GM23338 (cell line): ENCODE measurements at regions not wholly inside any gene's neighbourhood (a gene's known extent, or its start where the extent isn't known, plus 50 kb on each side); places are given as distances from the start of the nearest gene placed in this dataset.

ENCODE experiments used
- ATAC-seq: fragments of 200-7000 bp; cut with Tn5 transposase; 3 replicates; pipeline ENCODE4 v1.9.1; 2020
- DNase-seq: peaks from one replicate; pipeline ENCODE4 v3.0.0-alpha.2; 2015; ENCODE audit warnings: low spot score
- H2AFZ ChIP-seq: fragments of 200-600 bp; sonication (generic); 2 replicates; pipeline ENCODE4 v1.8.0; 2016; ENCODE audit warnings: antibody characterized with exemption, mild to moderate bottlenecking, moderate library complexity
- H3F3A ChIP-seq: fragments of 200-600 bp; sonication (generic); replicated peaks from 2 replicates; pipeline ENCODE4 v1.8.0; 2017; ENCODE audit warnings: antibody characterized with exemption, mixed run types, low read depth
- H3K27ac ChIP-seq: fragments of 200-600 bp; sonication (generic); 2 replicates; pipeline ENCODE4 v1.6.1; 2016; ENCODE audit warnings: low read depth
- H3K27me3 ChIP-seq: fragments of 200-600 bp; sonication (generic); 2 replicates; pipeline ENCODE4 v1.8.0; 2016; ENCODE audit warnings: mild to moderate bottlenecking, mixed run types, moderate library complexity; ENCODE audit not compliant: insufficient read depth
- H3K36me3 ChIP-seq: fragments of 200-600 bp; sonication (generic); 2 replicates; pipeline ENCODE4 v1.8.0; 2016; ENCODE audit warnings: mild to moderate bottlenecking; ENCODE audit not compliant: insufficient read depth
- H3K4me1 ChIP-seq: fragments of 200-600 bp; sonication (generic); 2 replicates; pipeline ENCODE4 v1.8.0; 2016; ENCODE audit warnings: mild to moderate bottlenecking, moderate library complexity; ENCODE audit not compliant: insufficient read depth
- H3K4me2 ChIP-seq: fragments of 200-600 bp; sonication (generic); 2 replicates; pipeline ENCODE4 v1.7.1; 2017; ENCODE audit warnings: mixed run types
- H3K4me3 ChIP-seq: fragments of 200-600 bp; sonication (generic); 2 replicates; pipeline ENCODE4 v1.6.1; 2016; ENCODE audit warnings: mixed run types
- H3K79me2 ChIP-seq: fragments of 200-600 bp; sonication (generic); replicated peaks from 2 replicates; pipeline ENCODE4 v1.8.0; 2017; ENCODE audit warnings: mild to moderate bottlenecking; ENCODE audit not compliant: insufficient read depth
- H3K9me2 ChIP-seq: fragments of 200-600 bp; sonication (generic); 2 replicates; pipeline ENCODE4 v1.8.0; 2017; ENCODE audit not compliant: insufficient read depth
- H4K20me1 ChIP-seq: fragments of 200-600 bp; sonication (generic); replicated peaks from 2 replicates; pipeline ENCODE4 v1.8.0; 2017; ENCODE audit warnings: mild to moderate bottlenecking; ENCODE audit not compliant: insufficient read depth
- H3K27ac Mint-ChIP-seq: 2 replicates; pipeline ENCODE4 v1.8.0; 2020; ENCODE audit warnings: inconsistent platforms, mild to moderate bottlenecking, moderate library complexity, mixed read lengths
- H3K27me3 Mint-ChIP-seq: 3 replicates; pipeline ENCODE4 v1.8.0; 2022; ENCODE audit warnings: low read depth, mild to moderate bottlenecking, moderate library complexity, mixed read lengths, inconsistent platforms; ENCODE audit not compliant: insufficient read depth, poor library complexity
- H3K36me3 Mint-ChIP-seq: 3 replicates; pipeline ENCODE4 v1.8.0; 2021; ENCODE audit warnings: low read depth, mild to moderate bottlenecking, inconsistent platforms, moderate library complexity, mixed read lengths
- H3K4me1 Mint-ChIP-seq: 3 replicates; pipeline ENCODE4 v1.8.0; 2020; ENCODE audit warnings: mild to moderate bottlenecking, inconsistent platforms, mixed read lengths
- H3K4me3 Mint-ChIP-seq: 3 replicates; pipeline ENCODE4 v1.8.0; 2021; ENCODE audit warnings: moderate library complexity, mild to moderate bottlenecking, inconsistent platforms, mixed read lengths
- H3K9me3 Mint-ChIP-seq: 3 replicates; pipeline ENCODE4 v1.8.0; 2020; ENCODE audit warnings: moderate library complexity, mild to moderate bottlenecking, inconsistent platforms, mixed read lengths
- CREB1 ChIP-seq: fragments of 250-450 bp; sonication (Bioruptor Pico); IDR thresholded peaks from 2 replicates; pipeline ENCODE4 v1.5.0; 2020; ENCODE audit warnings: low read depth, mild to moderate bottlenecking, moderate library complexity
- EZH2 ChIP-seq: fragments of 200-600 bp; sonication (generic); IDR thresholded peaks from one replicate; pipeline ENCODE4 v1.8.0; 2017; ENCODE audit warnings: antibody characterized with exemption, mild to moderate bottlenecking, low read depth; ENCODE audit not compliant: unreplicated experiment
- EZH2phosphoT487 ChIP-seq: fragments of 200-600 bp; sonication (generic); IDR thresholded peaks from one replicate; pipeline ENCODE4 v1.8.1; 2018; ENCODE audit warnings: antibody characterized with exemption; ENCODE audit not compliant: unreplicated experiment
- JUNB ChIP-seq: IDR thresholded peaks from one replicate; pipeline ENCODE4 v1.6.1; 2016; ENCODE audit warnings: antibody characterized with exemption; ENCODE audit not compliant: unreplicated experiment
- REST ChIP-seq: IDR thresholded peaks from one replicate; pipeline ENCODE4 v1.6.1; 2018; ENCODE audit warnings: antibody characterized with exemption; ENCODE audit not compliant: unreplicated experiment
- STAT1 ChIP-seq: IDR thresholded peaks from one replicate; pipeline ENCODE4 v1.6.1; 2016; ENCODE audit warnings: antibody characterized with exemption; ENCODE audit not compliant: unreplicated experiment
- ZNF331 ChIP-seq: fragments of 250-450 bp; sonication (Bioruptor Pico); IDR thresholded peaks from 2 replicates; pipeline ENCODE4 v1.5.0; 2020; ENCODE audit warnings: low read depth, mild to moderate bottlenecking, moderate library complexity
- TF ChIP-seq, protein P1 (sequence below): fragments of 250-450 bp; sonication (Bioruptor Pico); IDR thresholded peaks from 2 replicates; pipeline ENCODE4 v1.5.0; 2020; ENCODE audit warnings: mild to moderate bottlenecking, moderate library complexity

DNA sequence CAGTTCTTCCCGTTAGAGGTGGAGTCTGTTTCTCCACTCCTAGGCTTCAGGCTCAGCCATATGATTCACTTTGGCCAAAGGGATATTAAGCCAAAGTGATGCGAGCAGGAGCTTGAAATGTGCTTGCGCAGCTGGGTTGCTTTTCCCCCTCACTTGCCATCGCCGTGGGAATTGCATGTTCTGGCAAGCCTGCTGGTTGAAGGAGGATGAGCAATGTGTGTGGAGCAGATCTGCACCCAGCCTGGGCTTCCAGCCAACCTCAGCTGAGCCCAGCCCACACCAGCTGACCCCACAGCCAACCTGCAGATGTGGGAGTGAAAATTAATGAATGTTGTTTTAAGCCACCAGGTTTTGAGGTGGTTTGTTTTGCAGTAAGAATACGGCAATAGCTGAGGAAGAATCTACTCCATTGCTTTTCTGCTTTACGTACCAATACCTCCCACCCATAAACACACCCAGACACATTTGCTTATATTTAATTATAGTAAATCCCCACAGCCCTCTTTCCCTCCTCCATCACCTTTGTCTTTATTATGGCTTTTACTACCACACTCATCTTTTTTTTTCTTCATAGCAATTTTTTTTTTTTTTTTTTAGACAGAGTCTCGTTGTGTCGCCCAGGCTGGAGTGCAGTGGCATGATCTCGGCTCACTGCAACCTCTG, 132.8 kb upstream of the FUNDC1 start (continued):
- TF ChIP-seq, protein P1, sequence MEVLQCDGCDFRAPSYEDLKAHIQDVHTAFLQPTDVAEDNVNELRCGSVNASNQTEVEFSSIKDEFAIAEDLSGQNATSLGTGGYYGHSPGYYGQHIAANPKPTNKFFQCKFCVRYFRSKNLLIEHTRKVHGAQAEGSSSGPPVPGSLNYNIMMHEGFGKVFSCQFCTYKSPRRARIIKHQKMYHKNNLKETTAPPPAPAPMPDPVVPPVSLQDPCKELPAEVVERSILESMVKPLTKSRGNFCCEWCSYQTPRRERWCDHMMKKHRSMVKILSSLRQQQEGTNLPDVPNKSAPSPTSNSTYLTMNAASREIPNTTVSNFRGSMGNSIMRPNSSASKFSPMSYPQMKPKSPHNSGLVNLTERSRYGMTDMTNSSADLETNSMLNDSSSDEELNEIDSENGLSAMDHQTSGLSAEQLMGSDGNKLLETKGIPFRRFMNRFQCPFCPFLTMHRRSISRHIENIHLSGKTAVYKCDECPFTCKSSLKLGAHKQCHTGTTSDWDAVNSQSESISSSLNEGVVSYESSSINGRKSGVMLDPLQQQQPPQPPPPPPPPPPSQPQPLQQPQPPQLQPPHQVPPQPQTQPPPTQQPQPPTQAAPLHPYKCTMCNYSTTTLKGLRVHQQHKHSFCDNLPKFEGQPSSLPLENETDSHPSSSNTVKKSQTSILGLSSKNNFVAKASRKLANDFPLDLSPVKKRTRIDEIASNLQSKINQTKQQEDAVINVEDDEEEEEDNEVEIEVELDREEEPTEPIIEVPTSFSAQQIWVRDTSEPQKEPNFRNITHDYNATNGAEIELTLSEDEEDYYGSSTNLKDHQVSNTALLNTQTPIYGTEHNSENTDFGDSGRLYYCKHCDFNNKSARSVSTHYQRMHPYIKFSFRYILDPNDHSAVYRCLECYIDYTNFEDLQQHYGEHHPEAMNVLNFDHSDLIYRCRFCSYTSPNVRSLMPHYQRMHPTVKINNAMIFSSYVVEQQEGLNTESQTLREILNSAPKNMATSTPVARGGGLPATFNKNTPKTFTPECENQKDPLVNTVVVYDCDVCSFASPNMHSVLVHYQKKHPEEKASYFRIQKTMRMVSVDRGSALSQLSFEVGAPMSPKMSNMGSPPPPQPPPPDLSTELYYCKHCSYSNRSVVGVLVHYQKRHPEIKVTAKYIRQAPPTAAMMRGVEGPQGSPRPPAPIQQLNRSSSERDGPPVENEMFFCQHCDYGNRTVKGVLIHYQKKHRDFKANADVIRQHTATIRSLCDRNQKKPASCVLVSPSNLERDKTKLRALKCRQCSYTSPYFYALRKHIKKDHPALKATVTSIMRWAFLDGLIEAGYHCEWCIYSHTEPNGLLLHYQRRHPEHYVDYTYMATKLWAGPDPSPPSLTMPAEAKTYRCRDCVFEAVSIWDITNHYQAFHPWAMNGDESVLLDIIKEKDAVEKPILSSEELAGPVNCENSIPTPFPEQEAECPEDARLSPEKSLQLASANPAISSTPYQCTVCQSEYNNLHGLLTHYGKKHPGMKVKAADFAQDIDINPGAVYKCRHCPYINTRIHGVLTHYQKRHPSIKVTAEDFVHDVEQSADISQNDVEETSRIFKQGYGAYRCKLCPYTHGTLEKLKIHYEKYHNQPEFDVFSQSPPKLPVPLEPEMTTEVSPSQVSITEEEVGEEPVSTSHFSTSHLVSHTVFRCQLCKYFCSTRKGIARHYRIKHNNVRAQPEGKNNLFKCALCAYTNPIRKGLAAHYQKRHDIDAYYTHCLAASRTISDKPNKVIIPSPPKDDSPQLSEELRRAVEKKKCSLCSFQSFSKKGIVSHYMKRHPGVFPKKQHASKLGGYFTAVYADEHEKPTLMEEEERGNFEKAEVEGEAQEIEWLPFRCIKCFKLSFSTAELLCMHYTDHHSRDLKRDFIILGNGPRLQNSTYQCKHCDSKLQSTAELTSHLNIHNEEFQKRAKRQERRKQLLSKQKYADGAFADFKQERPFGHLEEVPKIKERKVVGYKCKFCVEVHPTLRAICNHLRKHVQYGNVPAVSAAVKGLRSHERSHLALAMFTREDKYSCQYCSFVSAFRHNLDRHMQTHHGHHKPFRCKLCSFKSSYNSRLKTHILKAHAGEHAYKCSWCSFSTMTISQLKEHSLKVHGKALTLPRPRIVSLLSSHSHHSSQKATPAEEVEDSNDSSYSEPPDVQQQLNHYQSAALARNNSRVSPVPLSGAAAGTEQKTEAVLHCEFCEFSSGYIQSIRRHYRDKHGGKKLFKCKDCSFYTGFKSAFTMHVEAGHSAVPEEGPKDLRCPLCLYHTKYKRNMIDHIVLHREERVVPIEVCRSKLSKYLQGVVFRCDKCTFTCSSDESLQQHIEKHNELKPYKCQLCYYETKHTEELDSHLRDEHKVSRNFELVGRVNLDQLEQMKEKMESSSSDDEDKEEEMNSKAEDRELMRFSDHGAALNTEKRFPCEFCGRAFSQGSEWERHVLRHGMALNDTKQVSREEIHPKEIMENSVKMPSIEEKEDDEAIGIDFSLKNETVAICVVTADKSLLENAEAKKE (CRISPR knock-in tag) = no peak
- TF ChIP-seq REST (no peak), JUNB (no peak), EZH2phosphoT487 (no peak)

DNA sequence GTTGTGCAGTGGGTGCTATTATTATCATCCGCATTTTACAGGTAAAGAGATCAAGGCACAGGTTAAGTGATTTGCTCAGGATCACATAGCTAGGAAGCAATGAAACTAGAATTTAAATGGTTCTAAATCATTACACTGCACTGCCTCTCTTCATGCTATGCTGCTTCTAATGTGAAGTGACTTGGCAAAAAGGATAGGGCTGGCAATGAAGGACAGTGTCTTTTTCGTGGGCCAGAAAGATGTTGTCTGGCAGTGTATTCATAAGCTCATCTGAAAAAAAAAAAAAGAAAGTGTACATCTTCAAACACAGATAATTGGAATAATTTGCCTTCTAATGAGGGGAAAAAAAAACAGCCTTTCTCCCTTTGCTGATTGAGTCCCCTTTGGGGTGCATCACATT, 132.2 kb upstream of the FUNDC1 start:
- Histone ChIP-seq H3K4me1 (no peaks in the 10 kb centered on the region), H3K4me3 (no peak overlapping the region), H3K79me2 (no peaks in the 10 kb centered on the region), H2AFZ (no peak overlapping the region), H3K27me3 (no peaks in the 10 kb centered on the region), H3F3A (no peaks in the 10 kb centered on the region), H3K4me2 (no peak overlapping the region), H3K9me2 (no peaks in the 10 kb centered on the region), H4K20me1 (no peaks in the 10 kb centered on the region), H3K36me3 (no peaks in the 10 kb centered on the region), H3K27ac (no peak overlapping the region)
- Mint-ChIP-seq H3K36me3 (no peaks in the 10 kb centered on the region), H3K9me3 (no peaks in the 10 kb centered on the region), H3K27me3 (peaks cover 3% of the 10 kb centered on the region), H3K27ac (no peak overlapping the region), H3K4me3 (no peak overlapping the region), H3K4me1 (no peaks in the 10 kb centered on the region)
- DNase-seq (no peak), ATAC-seq (no peak)
- no peak for TF ChIP-seq STAT1
- TF ChIP-seq CREB1 (CRISPR knock-in tag) = no peak
- TF ChIP-seq EZH2phosphoT487 = no peak
- no peak for TF ChIP-seq EZH2
- TF ChIP-seq ZNF331 = no peak
